Psoas muscle (tissue), 7 donors: ENCODE measurements at regions not wholly inside any gene's neighbourhood (a gene's known extent, or its start where the extent isn't known, plus 50 kb on each side); places are given as distances from the start of the nearest gene placed in this dataset.

ENCODE experiments used
- ATAC-seq, 4 donors: fragments of 200-7000 bp; cut with Tn5 transposase; one replicate each; pipeline ENCODE4 v1.9.1; 2020; ENCODE audit warnings: moderate library complexity in 3 of 4, mild to moderate bottlenecking in 2 of 4
- DNase-seq, 2 donors: peaks; one replicate each; pipeline ENCODE4 v3.0.0-alpha.2; 2020
- H3K27ac ChIP-seq: fragments of 200-600 bp; one replicate; pipeline ENCODE4 v1.8.0; 2022
- H3K27me3 ChIP-seq, 3 donors: fragments of 200-600 bp in 1 of 3; one replicate each; pipeline versions ENCODE4 v1.6.1 to v1.8.0; 2013 to 2022; ENCODE audit warnings: low read length in 2 of 3, mild to moderate bottlenecking in 2 of 3, moderate library complexity in 1 of 3; ENCODE audit not compliant: insufficient read depth in 3 of 3
- H3K36me3 ChIP-seq, 2 donors: fragments of 200-600 bp in 1 of 2; one replicate each; pipeline versions ENCODE4 v1.6.1 to v1.8.0; 2013 to 2022; ENCODE audit warnings: low read depth in 1 of 2, mild to moderate bottlenecking in 1 of 2, moderate library complexity in 1 of 2; ENCODE audit not compliant: insufficient read depth in 1 of 2
- H3K4me1 ChIP-seq: fragments of 200-600 bp; one replicate; pipeline ENCODE4 v1.8.0; 2022
- H3K4me3 ChIP-seq: fragments of 200-600 bp; one replicate; pipeline ENCODE4 v1.8.0; 2022; ENCODE audit warnings: mild to moderate bottlenecking
- H3K9me3 ChIP-seq: fragments of 200-600 bp; one replicate; pipeline ENCODE4 v1.8.0; 2022
- CTCF ChIP-seq: fragments of 200-600 bp; IDR thresholded peaks from one replicate; pipeline ENCODE4 v1.8.0; 2022; ENCODE audit warnings: antibody characterized with exemption
- WGBS, 3 donors: extraction: QIAGEN DNeasy Blood & Tissue Kit; methylation state at CpG; one replicate each; pipeline versions ENCODE4 v1.1.6 to v1.1.7; 2013; 5-methylcytosine and 5-hydroxymethylcytosine counted together
- intact Hi-C, 2 donors: fragments of 100-400 bp; cut with DNase I; formaldehyde crosslinking; loops; one replicate each; pipeline versions ENCODE4 v1.11.0 to v1.14.2; 2022
- donor health status: healthy with polysubstance abuse.
- donor health status: DM: no; HTN: no; CAD: no; lungs with moderate emphysema.
- donor health status: Bipolar disorder and iron deficiency.
- donor health status: healthy.
- donor health status: DM: yes; HTN: yes; CAD: no.
- donor health status: DM: no; HTN: no; CAD: no.
- donor health status: DM: yes; HTN: yes; CAD: no.

GRCh38 chr4:136863756-136864155 lies 668.5 kb downstream of the PCDH18 start:
- WGBS, 3 donors: 9 to 13% (median 11%) methylated on average over 1 of the region's 1 CpG
- no peak for TF ChIP-seq CTCF
- Histone ChIP-seq H3K27me3 (no peaks in the 10 kb centered on the region), H3K36me3 (no peaks in the 10 kb centered on the region), H3K4me1 (peaks cover 5% of the 10 kb centered on the region), H3K9me3 (no peaks in the 10 kb centered on the region), H3K27ac (no peak overlapping the region), H3K4me3 (no peak overlapping the region)
- ATAC-seq (no peak), DNase-seq (no peak)
- intact Hi-C loops: no loop called here

GRCh38 chr4:136862653-136863052 lies 669.6 kb downstream of the PCDH18 start:
- DNase-seq: no peak
- no peak overlapping the region for H3K27ac ChIP-seq
- 62 to 65% (median 63%) methylated on average over 3 of the region's 3 CpGs for WGBS, 3 donors
- H3K4me3 ChIP-seq: no peak overlapping the region
- ATAC-seq: no peak
- H3K36me3 ChIP-seq: no peaks in the 10 kb centered on the region
- no peaks in the 10 kb centered on the region for H3K9me3 ChIP-seq
- TF ChIP-seq CTCF: no peak
- peaks cover 5% of the 10 kb centered on the region for H3K4me1 ChIP-seq
- intact Hi-C loops: no loop called here
- no peaks in the 10 kb centered on the region for H3K27me3 ChIP-seq

- Histone ChIP-seq H3K4me3 (no peak overlapping the region), H3K27ac (no peak overlapping the region), H3K4me1 (peaks cover 5% of the 10 kb centered on the region), H3K36me3 (no peaks in the 10 kb centered on the region), H3K9me3 (no peaks in the 10 kb centered on the region), H3K27me3 (no peaks in the 10 kb centered on the region)
- ATAC-seq (no peak), DNase-seq (no peak)
- no peak for TF ChIP-seq CTCF
- intact Hi-C loops: no loop called here
- WGBS, 3 donors: 17 to 30% (median 18%) methylated on average over 2 of the region's 2 CpGs
Measured at GRCh38 chr4:136861091-136861490, 671.2 kb downstream of the PCDH18 start.

GRCh38 chr4:136858903-136859302 lies 673.4 kb downstream of the PCDH18 start:
- no peaks in the 10 kb centered on the region for H3K36me3 ChIP-seq
- no peaks in the 10 kb centered on the region for H3K4me1 ChIP-seq
- H3K27me3 ChIP-seq: no peaks in the 10 kb centered on the region
- H3K4me3 ChIP-seq: no peak overlapping the region
- no peak overlapping the region for H3K27ac ChIP-seq
- ATAC-seq (no peak), DNase-seq (no peak)
- H3K9me3 ChIP-seq: no peaks in the 10 kb centered on the region
- intact Hi-C loops: no loop called here
- no peak for TF ChIP-seq CTCF

- ATAC-seq (no peak), DNase-seq (no peak)
- no peak overlapping the region for H3K27ac ChIP-seq
- no peaks in the 10 kb centered on the region for H3K4me1 ChIP-seq
- H3K36me3 ChIP-seq: no peaks in the 10 kb centered on the region
- no peak for TF ChIP-seq CTCF
- 88 to 100% (median 96%) methylated on average over 1 of the region's 1 CpG for WGBS, 3 donors
- no peaks in the 10 kb centered on the region for H3K27me3 ChIP-seq
- H3K9me3 ChIP-seq: no peaks in the 10 kb centered on the region
- intact Hi-C loops: no loop called here
- H3K4me3 ChIP-seq: no peak overlapping the region
Measured at GRCh38 chr4:136855886-136856285, 676.4 kb downstream of the PCDH18 start.
